A549 (cell line): ENCODE measurements at regions not wholly inside any gene's neighbourhood (a gene's known extent, or its start where the extent isn't known, plus 50 kb on each side); places are given as distances from the start of the nearest gene placed in this dataset.

Source experiments
- ATAC-seq, 2 experiments: fragments of 200-7000 bp in 1 of 2; fragments of >200 bp in 1 of 2; cut with Nextera tagmentation in 1 of 2; cut with Tn5 transposase in 1 of 2; 3 replicates each; pipeline versions ENCODE4 v1.8.0 to v1.9.1; 2018 to 2020; ENCODE audit warnings: mild to moderate bottlenecking in 1 of 2, moderate library complexity in 1 of 2
- CTCF ChIA-PET: fragments of 300-600 bp; sonication (Branson Sonifier 250); formaldehyde crosslinking; extraction: SDS; loops from one replicate; lab custom pipeline; 2021; ENCODE audit warnings: antibody characterized with exemption, inconsistent platforms; lab: Yijun Ruan, JAX
- POLR2A ChIA-PET: fragments of 350-600 bp; formaldehyde crosslinking; extraction: SDS; loops from one replicate; lab custom pipeline; 2021; ENCODE audit warnings: antibody characterized with exemption, inconsistent platforms; lab: Yijun Ruan, JAX
- DNase-seq, 2 experiments: peaks; one replicate each; pipeline versions ENCODE4 v3.0.0 to v3.0.0-alpha.2; 2011 to 2016; ENCODE audit warnings: low read depth in 1 of 2, low spot score in 1 of 2
- FAIRE-seq: peaks from 2 replicates; lab custom pipeline; 2011; peaks lifted over from hg19 to GRCh38; lab: Jason Lieb, UNC
- H3K27ac ChIP-seq, 2 experiments: fragments of >200 bp; sonication (Bioruptor Twin); formaldehyde crosslinking; 3 replicates each; pipeline ENCODE4 v1.5.1; 2016 to 2017
- H3K4me1 ChIP-seq: fragments of >200 bp; sonication (Bioruptor Twin); formaldehyde crosslinking; 3 replicates; pipeline ENCODE4 v1.6.1; 2016
- H3K4me2 ChIP-seq: fragments of >200 bp; sonication (Bioruptor Twin); formaldehyde crosslinking; 3 replicates; pipeline ENCODE4 v1.6.1; 2016
- H3K4me3 ChIP-seq: fragments of >200 bp; sonication (Bioruptor Twin); formaldehyde crosslinking; 3 replicates; pipeline ENCODE4 v1.5.1; 2016
- H3K9me3 ChIP-seq: fragments of >200 bp; sonication (Bioruptor Twin); formaldehyde crosslinking; 3 replicates; pipeline ENCODE4 v1.6.1; 2016
- CEBPB ChIP-seq, 2 experiments: fragments of >200 bp in 1 of 2; sonication (Bioruptor Twin) in 1 of 2; formaldehyde crosslinking in 1 of 2; IDR thresholded peaks; 2 replicates each; pipeline ENCODE4 v1.6.1; 2012 to 2016
- FOSL2 ChIP-seq, 2 experiments: fragments of 450-650 bp in 1 of 2; fragments of >200 bp in 1 of 2; sonication (Bioruptor Twin) in 1 of 2; formaldehyde crosslinking; IDR thresholded peaks; 2 replicates each; pipeline versions ENCODE4 v1.5.0 to v1.6.1; 2016 to 2020; ENCODE audit warnings: mild to moderate bottlenecking in 1 of 2, moderate library complexity in 1 of 2
- HDAC2 ChIP-seq: fragments of 200-600 bp; sonication (generic); IDR thresholded peaks from 2 replicates; pipeline ENCODE4 v1.6.1; 2016
- HOXB5 ChIP-seq: fragments of 250-450 bp; sonication (Bioruptor Pico); IDR thresholded peaks from 2 replicates; pipeline ENCODE4 v1.5.0; 2020; ENCODE audit warnings: mild to moderate bottlenecking, moderate library complexity
- JUN ChIP-seq, 2 experiments: fragments of >200 bp; sonication (Bioruptor Twin); formaldehyde crosslinking; IDR thresholded peaks; 2 replicates in 1 of 2; 3 replicates in 1 of 2; pipeline ENCODE4 v1.6.1; 2016 to 2017
- JUNB ChIP-seq: fragments of >200 bp; sonication (Bioruptor Twin); formaldehyde crosslinking; IDR thresholded peaks from 2 replicates; pipeline ENCODE4 v1.6.1; 2016
- KDM1A ChIP-seq: fragments of 200-600 bp; sonication (generic); IDR thresholded peaks from 2 replicates; pipeline ENCODE4 v1.6.1; 2016; ENCODE audit warnings: low read depth, mild to moderate bottlenecking
- MAFK ChIP-seq: fragments of 450-650 bp; IDR thresholded peaks from 2 replicates; pipeline ENCODE4 v1.6.1; 2014; ENCODE audit not compliant: partially characterized antibody
- MAZ ChIP-seq: fragments of 150-350 bp; IDR thresholded peaks from 2 replicates; pipeline ENCODE4 v1.6.1; 2014; ENCODE audit warnings: antibody characterized with exemption, low read depth, low read length, borderline replicate concordance
- NPAS2 ChIP-seq: fragments of 250-450 bp; sonication (Bioruptor Pico); IDR thresholded peaks from 2 replicates; pipeline ENCODE4 v1.8.0; 2022; ENCODE audit warnings: mild to moderate bottlenecking, moderate library complexity, borderline replicate concordance
- POLR2A ChIP-seq: IDR thresholded peaks from 2 replicates; pipeline ENCODE4 v1.6.1; 2012; ENCODE audit warnings: mild to moderate bottlenecking, low read length
- TFCP2L1 ChIP-seq: fragments of 250-450 bp; sonication (Bioruptor Pico); IDR thresholded peaks from 2 replicates; pipeline ENCODE4 v1.5.0; 2021; ENCODE audit warnings: mild to moderate bottlenecking
- ZC3H11A ChIP-seq: fragments of 450-650 bp; IDR thresholded peaks from 2 replicates; pipeline ENCODE4 v1.6.1; 2014; ENCODE audit warnings: antibody characterized with exemption, mild to moderate bottlenecking
- ZFP36 ChIP-seq: fragments of 450-650 bp; IDR thresholded peaks from 2 replicates; pipeline ENCODE4 v1.6.1; 2014; ENCODE audit warnings: borderline replicate concordance; ENCODE audit not compliant: partially characterized antibody
- ZSCAN20 ChIP-seq: fragments of 250-450 bp; sonication (Bioruptor Pico); IDR thresholded peaks from 2 replicates; pipeline ENCODE4 v1.8.0; 2022; ENCODE audit warnings: mild to moderate bottlenecking, moderate library complexity
- WGBS: methylation state at CpG from one replicate; pipeline ENCODE4 v1.1.6; 2017; ENCODE audit errors: missing lambda C conversion rate; 5-methylcytosine and 5-hydroxymethylcytosine counted together
- TF ChIP-seq, protein P1 (sequence below): fragments of 200-600 bp; sonication (generic); IDR thresholded peaks from 2 replicates; pipeline ENCODE4 v1.6.1; 2016; ENCODE audit warnings: antibody characterized with exemption, mild to moderate bottlenecking, moderate library complexity
- TF ChIP-seq, protein P2 (sequence below): fragments of 150-350 bp; IDR thresholded peaks from 2 replicates; pipeline ENCODE4 v1.6.1; 2014; ENCODE audit warnings: low read depth, mild to moderate bottlenecking, low read length
- TF ChIP-seq, protein P3 (sequence below): IDR thresholded peaks from 2 replicates; pipeline ENCODE4 v1.6.1; 2012
- TF ChIP-seq, protein P4 (sequence below): fragments of 250-450 bp; sonication (Bioruptor Pico); IDR thresholded peaks from 2 replicates; pipeline ENCODE4 v1.5.0; 2021; ENCODE audit warnings: mild to moderate bottlenecking, moderate library complexity, borderline replicate concordance

DNA sequence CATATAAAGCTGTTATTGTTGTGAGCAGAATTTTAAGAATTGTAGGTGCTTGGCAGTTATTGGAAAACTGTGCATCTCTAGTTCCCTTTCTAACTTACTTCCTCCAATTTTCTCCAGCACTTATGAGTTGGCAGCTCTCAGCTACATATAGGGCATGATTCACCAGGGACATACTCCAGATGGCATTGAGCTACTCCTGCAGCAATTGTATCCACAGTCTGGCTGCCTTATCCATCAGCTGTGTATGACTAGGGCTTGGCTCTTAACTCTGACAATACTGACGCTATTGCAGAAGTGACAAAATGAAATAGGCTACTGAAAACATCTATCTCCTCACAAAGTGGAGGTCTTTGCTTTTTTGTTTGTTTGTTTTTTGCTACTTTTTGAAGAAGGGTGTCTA, 276.7 kb downstream of the POU4F1 start:
- WGBS: 6% methylated on average over 1 of the region's 1 CpG
- H3K4me2 ChIP-seq: no peak overlapping the region
- DNase-seq: no peak
- ChIA-PET CTCF (interaction anchor here (1.3 kb wide), 1 partner anchor 11 kb away, joined by 3 read pairs; no protein-coding TSS in a partner anchor), POLR2A (no interaction called here)
- ATAC-seq: no peak
- H3K4me1 ChIP-seq: no peaks in the 10 kb centered on the region
- no peak for FAIRE-seq
- H3K27ac ChIP-seq: no peak overlapping the region
- no peak overlapping the region for H3K4me3 ChIP-seq
- TF ChIP-seq NPAS2 (CRISPR knock-in tag) (no peak), HOXB5 (no peak), MAFK (no peak), ZC3H11A (no peak), ZSCAN20 (no peak), MAZ (no peak), JUN (IDR thresholded peaks at IDR 0.05) (no peak)
- H3K9me3 ChIP-seq: no peaks in the 10 kb centered on the region

DNA sequence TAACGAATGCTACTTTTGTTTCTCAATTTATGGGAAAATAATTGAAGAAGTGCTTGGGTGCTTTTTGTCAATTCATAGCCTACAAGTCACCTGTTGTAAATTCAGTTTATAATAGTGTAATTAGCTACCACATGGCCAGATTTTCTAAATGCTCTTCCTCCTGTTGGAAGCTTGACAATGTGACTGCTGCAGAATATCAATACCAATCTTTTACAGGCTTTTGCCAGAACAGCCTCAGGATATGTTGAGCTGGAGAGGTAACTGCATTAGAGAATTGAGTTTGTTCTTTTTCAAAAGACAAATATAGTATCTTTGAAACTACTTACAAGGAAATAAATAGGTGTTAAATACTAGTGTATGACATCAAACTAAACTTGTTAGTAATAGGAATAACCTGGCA, 277.8 kb downstream of the POU4F1 start:
- H3K9me3 ChIP-seq: no peaks in the 10 kb centered on the region
- FAIRE-seq (no peak), DNase-seq (no peak), ATAC-seq (no peak)
- no peak overlapping the region for H3K4me2 ChIP-seq
- H3K4me1 ChIP-seq: no peaks in the 10 kb centered on the region
- WGBS: 22% methylated on average over 1 of the region's 1 CpG
- no peak overlapping the region for H3K27ac ChIP-seq
- CTCF ChIA-PET: interaction anchor here (1.3 kb wide), 1 partner anchor 12 kb away, joined by 3 read pairs; no protein-coding TSS in a partner anchor
- H3K4me3 ChIP-seq: no peak overlapping the region
- TF ChIP-seq HDAC2 (no peak), MAZ (no peak), ZFP36 (no peak), POLR2A (no peak)
- TF ChIP-seq, protein P1, sequence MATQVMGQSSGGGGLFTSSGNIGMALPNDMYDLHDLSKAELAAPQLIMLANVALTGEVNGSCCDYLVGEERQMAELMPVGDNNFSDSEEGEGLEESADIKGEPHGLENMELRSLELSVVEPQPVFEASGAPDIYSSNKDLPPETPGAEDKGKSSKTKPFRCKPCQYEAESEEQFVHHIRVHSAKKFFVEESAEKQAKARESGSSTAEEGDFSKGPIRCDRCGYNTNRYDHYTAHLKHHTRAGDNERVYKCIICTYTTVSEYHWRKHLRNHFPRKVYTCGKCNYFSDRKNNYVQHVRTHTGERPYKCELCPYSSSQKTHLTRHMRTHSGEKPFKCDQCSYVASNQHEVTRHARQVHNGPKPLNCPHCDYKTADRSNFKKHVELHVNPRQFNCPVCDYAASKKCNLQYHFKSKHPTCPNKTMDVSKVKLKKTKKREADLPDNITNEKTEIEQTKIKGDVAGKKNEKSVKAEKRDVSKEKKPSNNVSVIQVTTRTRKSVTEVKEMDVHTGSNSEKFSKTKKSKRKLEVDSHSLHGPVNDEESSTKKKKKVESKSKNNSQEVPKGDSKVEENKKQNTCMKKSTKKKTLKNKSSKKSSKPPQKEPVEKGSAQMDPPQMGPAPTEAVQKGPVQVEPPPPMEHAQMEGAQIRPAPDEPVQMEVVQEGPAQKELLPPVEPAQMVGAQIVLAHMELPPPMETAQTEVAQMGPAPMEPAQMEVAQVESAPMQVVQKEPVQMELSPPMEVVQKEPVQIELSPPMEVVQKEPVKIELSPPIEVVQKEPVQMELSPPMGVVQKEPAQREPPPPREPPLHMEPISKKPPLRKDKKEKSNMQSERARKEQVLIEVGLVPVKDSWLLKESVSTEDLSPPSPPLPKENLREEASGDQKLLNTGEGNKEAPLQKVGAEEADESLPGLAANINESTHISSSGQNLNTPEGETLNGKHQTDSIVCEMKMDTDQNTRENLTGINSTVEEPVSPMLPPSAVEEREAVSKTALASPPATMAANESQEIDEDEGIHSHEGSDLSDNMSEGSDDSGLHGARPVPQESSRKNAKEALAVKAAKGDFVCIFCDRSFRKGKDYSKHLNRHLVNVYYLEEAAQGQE: no peak
- TF ChIP-seq, protein P2, sequence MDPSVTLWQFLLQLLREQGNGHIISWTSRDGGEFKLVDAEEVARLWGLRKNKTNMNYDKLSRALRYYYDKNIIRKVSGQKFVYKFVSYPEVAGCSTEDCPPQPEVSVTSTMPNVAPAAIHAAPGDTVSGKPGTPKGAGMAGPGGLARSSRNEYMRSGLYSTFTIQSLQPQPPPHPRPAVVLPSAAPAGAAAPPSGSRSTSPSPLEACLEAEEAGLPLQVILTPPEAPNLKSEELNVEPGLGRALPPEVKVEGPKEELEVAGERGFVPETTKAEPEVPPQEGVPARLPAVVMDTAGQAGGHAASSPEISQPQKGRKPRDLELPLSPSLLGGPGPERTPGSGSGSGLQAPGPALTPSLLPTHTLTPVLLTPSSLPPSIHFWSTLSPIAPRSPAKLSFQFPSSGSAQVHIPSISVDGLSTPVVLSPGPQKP: no peak
- POLR2A ChIA-PET: interaction anchor here (0.6 kb wide), 1 partner anchor 334 kb away, joined by 5 read pairs; no protein-coding TSS in a partner anchor

DNA sequence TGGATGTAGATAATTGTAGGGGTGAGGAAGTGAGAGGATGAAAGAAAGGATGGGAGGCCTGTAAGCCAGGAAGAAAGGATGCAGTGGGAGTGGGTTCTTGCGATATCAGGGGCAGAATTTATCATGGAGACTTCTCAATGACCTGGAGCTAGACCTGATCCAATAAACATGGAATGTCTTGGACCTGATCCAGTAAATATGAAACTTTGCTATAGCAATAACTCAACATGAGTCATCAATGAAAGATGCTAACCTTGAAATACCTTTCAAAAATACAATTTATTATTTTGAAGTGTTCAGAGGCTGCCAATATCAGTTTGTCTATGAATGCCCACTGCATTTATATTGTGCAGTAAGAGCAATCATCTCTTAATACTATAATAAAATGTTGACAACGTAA, 279.5 kb downstream of the POU4F1 start:
- ChIA-PET POLR2A (no interaction called here), CTCF (no interaction called here)
- ATAC-seq (no peak), DNase-seq (no peak), FAIRE-seq (no peak)
- Histone ChIP-seq H3K27ac (no peak overlapping the region), H3K4me2 (no peak overlapping the region), H3K4me3 (no peak overlapping the region), H3K9me3 (no peaks in the 10 kb centered on the region), H3K4me1 (no peaks in the 10 kb centered on the region)
- 9% methylated on average over 2 of the region's 2 CpGs for WGBS
- TF ChIP-seq, protein P3, sequence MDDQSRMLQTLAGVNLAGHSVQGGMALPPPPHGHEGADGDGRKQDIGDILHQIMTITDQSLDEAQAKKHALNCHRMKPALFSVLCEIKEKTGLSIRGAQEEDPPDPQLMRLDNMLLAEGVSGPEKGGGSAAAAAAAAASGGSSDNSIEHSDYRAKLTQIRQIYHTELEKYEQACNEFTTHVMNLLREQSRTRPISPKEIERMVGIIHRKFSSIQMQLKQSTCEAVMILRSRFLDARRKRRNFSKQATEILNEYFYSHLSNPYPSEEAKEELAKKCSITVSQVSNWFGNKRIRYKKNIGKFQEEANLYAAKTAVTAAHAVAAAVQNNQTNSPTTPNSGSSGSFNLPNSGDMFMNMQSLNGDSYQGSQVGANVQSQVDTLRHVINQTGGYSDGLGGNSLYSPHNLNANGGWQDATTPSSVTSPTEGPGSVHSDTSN: no peak
- TF ChIP-seq TFCP2L1 (CRISPR knock-in tag) (no peak), FOSL2 (IDR thresholded peaks at IDR 0.05) (no peak), FOSL2 (CRISPR knock-in tag; IDR thresholded peaks at IDR 0.05) (peak; percentile 12; the same call in 1 of the 2 replicates), JUNB (no peak), CEBPB (IDR thresholded peaks at IDR 0.05) (no peak), KDM1A (no peak)
- TF ChIP-seq, protein P4, sequence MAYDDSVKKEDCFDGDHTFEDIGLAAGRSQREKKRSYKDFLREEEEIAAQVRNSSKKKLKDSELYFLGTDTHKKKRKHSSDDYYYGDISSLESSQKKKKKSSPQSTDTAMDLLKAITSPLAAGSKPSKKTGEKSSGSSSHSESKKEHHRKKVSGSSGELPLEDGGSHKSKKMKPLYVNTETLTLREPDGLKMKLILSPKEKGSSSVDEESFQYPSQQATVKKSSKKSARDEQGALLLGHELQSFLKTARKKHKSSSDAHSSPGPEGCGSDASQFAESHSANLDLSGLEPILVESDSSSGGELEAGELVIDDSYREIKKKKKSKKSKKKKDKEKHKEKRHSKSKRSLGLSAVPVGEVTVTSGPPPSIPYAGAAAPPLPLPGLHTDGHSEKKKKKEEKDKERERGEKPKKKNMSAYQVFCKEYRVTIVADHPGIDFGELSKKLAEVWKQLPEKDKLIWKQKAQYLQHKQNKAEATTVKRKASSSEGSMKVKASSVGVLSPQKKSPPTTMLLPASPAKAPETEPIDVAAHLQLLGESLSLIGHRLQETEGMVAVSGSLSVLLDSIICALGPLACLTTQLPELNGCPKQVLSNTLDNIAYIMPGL (CRISPR knock-in tag): no peak
